Breast epithelium (tissue), 3 donors: ENCODE measurements at regions not wholly inside any gene's neighbourhood (a gene's known extent, or its start where the extent isn't known, plus 50 kb on each side); places are given as distances from the start of the nearest gene placed in this dataset.

Experiments used
- CTCF ChIP-seq, 3 donors: fragments of 450-650 bp; IDR thresholded peaks; one replicate each; pipeline ENCODE4 v1.5.1; 2016 to 2017; ENCODE audit warnings: antibody characterized with exemption in 3 of 3, mild to moderate bottlenecking in 3 of 3, moderate library complexity in 3 of 3
- POLR2A ChIP-seq: fragments of 450-650 bp; IDR thresholded peaks from one replicate; pipeline ENCODE4 v1.6.1; 2016; ENCODE audit warnings: antibody characterized with exemption, mild to moderate bottlenecking, moderate library complexity
- POLR2AphosphoS5 ChIP-seq, 3 donors: sonication (generic); formaldehyde crosslinking; IDR thresholded peaks; one replicate each; pipeline ENCODE4 v1.6.1; 2017; ENCODE audit warnings: antibody characterized with exemption in 3 of 3

- TF ChIP-seq CTCF (IDR thresholded peaks at IDR 0.05) = no peak
- TF ChIP-seq POLR2A = no peak
- no peak for TF ChIP-seq POLR2AphosphoS5 (IDR thresholded peaks at IDR 0.05)
These were observed 150.4 kb upstream of the IER5L start for GRCh38 chr9:129328355-129329042.
